Panc1 (cell line): ENCODE measurements at regions not wholly inside any gene's neighbourhood (a gene's known extent, or its start where the extent isn't known, plus 50 kb on each side); places are given as distances from the start of the nearest gene placed in this dataset.

Experiments
- ATAC-seq: fragments of 200-7000 bp; cut with Tn5 transposase; 2 replicates; pipeline ENCODE4 v1.9.1; 2020; ENCODE audit warnings: mild to moderate bottlenecking, moderate library complexity
- BruUV-seq: library from RNA; stranded (reverse); fragments of 400-500 nt; replicated peaks from 2 replicates; lab custom pipeline; 2021; lab: Mats Ljungman, UMichigan
- CTCF ChIA-PET: fragments of 300-600 bp; sonication (Branson Sonifier 250); formaldehyde crosslinking; loops from one replicate; lab custom pipeline; 2022; ENCODE audit warnings: antibody characterized with exemption; lab: Charles Lee
- POLR2A ChIA-PET: fragments of 300-600 bp; sonication (Branson Sonifier 250); formaldehyde crosslinking; loops from one replicate; lab custom pipeline; 2022; ENCODE audit warnings: antibody characterized with exemption; lab: Charles Lee
- DNase-seq: peaks from one replicate; pipeline ENCODE4 v3.0.0-alpha.2; 2010; ENCODE audit warnings: low read depth, low spot score
- H3K27ac ChIP-seq: 2 replicates; pipeline ENCODE4 v1.5.1; 2011; ENCODE audit warnings: mild to moderate bottlenecking, low read length, inconsistent platforms
- H3K27me3 ChIP-seq: fragments of 200-500 bp; sonication (Bioruptor generic); 2 replicates; pipeline ENCODE4 v1.6.0; 2014; ENCODE audit warnings: low read length, inconsistent platforms; ENCODE audit not compliant: control insufficient read depth, insufficient read depth
- H3K36me3 ChIP-seq: fragments of 200-500 bp; sonication (Bioruptor generic); 2 replicates; pipeline ENCODE4 v1.5.1; 2014; ENCODE audit warnings: inconsistent platforms, mild to moderate bottlenecking, low read length, moderate library complexity; ENCODE audit not compliant: control insufficient read depth, insufficient read depth
- H3K4me1 ChIP-seq: 2 replicates; pipeline ENCODE4 v1.5.1; 2011; ENCODE audit warnings: inconsistent platforms, mild to moderate bottlenecking, low read length, moderate library complexity; ENCODE audit not compliant: control insufficient read depth, insufficient read depth
- H3K4me3 ChIP-seq, 2 experiments: 2 replicates each; pipeline ENCODE4 v1.5.1; 2011 to 2012; ENCODE audit warnings: low read depth in 2 of 2, low read length in 2 of 2, mild to moderate bottlenecking in 2 of 2, inconsistent platforms in 1 of 2, moderate library complexity in 1 of 2
- H3K9me3 ChIP-seq: fragments of 200-500 bp; sonication (Bioruptor generic); 2 replicates; pipeline ENCODE4 v1.5.1; 2014; ENCODE audit warnings: low read depth, mild to moderate bottlenecking, inconsistent platforms, low read length, moderate library complexity; ENCODE audit not compliant: control insufficient read depth, insufficient read depth
- POLR2AphosphoS5 ChIP-seq: IDR thresholded peaks from 2 replicates; pipeline ENCODE4 v1.6.1; 2012; ENCODE audit warnings: mild to moderate bottlenecking, low read depth, low read length, moderate library complexity
- SIN3A ChIP-seq: IDR thresholded peaks from 2 replicates; pipeline ENCODE4 v1.6.1; 2012; ENCODE audit warnings: low read depth, mild to moderate bottlenecking, low read length, moderate library complexity, borderline replicate concordance; ENCODE audit not compliant: insufficient read depth
- TCF7L2 ChIP-seq: IDR thresholded peaks from 2 replicates; pipeline ENCODE4 v1.6.1; 2011; ENCODE audit warnings: mild to moderate bottlenecking, low read depth, low read length, inconsistent platforms
- in situ Hi-C: cut with HindIII; loops from 2 replicates; pipeline ENCODE4 v1.10.0; 2016; ENCODE audit warnings: low sequenced_read_pairs, low pct_unique_long_range_greater_than_20kb
- intact Hi-C: fragments of 100-400 bp; cut with micrococcal nuclease; formaldehyde crosslinking; loops from one replicate; pipeline ENCODE4 v1.10.0; 2022; ENCODE audit not compliant: unreplicated experiment
- TF ChIP-seq, protein P1 (sequence below): fragments of 450-650 bp; IDR thresholded peaks from 2 replicates; pipeline ENCODE4 v1.5.1; 2017; ENCODE audit warnings: mild to moderate bottlenecking
- TF ChIP-seq, protein P2 (sequence below), 2 experiments: IDR thresholded peaks; 2 replicates each; pipeline ENCODE4 v1.6.1; 2011 to 2012; ENCODE audit warnings: low read depth in 2 of 2, control low read depth in 1 of 2, low read length in 1 of 2, mild to moderate bottlenecking in 1 of 2, moderate library complexity in 1 of 2; ENCODE audit not compliant: insufficient read depth in 1 of 2

DNA sequence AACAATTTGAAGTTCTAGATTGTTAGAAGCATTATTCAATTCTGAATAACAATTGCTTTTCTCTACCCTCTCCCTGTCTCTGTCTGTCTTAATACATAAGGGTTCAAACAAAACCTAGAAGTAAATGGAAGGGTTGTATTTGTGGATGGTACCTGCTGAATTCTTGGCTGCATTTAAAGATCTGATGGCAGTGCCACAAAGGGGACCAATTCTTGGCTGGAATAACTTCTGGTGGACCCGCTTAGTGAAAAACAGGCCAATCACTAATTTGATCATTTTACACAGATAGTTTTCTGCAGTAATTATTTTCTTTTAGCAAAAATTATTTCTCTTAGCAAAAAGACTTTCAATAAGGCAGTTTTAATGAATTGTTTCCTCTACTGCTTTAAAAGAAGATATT lies 353.5 kb downstream of the MYCN start:
- no peaks in the 10 kb centered on the region for H3K4me1 ChIP-seq
- H3K27me3 ChIP-seq: no peaks in the 10 kb centered on the region; the same call in 1 of the 2 replicates
- no peak for ATAC-seq
- no TSS peak for BruUV-seq
- intact Hi-C loops (no loop called here), in situ Hi-C loops (no loop called here)
- H3K36me3 ChIP-seq: no peaks in the 10 kb centered on the region
- no peak for TF ChIP-seq POLR2AphosphoS5
- TF ChIP-seq TCF7L2: no peak
- TF ChIP-seq, protein P1, sequence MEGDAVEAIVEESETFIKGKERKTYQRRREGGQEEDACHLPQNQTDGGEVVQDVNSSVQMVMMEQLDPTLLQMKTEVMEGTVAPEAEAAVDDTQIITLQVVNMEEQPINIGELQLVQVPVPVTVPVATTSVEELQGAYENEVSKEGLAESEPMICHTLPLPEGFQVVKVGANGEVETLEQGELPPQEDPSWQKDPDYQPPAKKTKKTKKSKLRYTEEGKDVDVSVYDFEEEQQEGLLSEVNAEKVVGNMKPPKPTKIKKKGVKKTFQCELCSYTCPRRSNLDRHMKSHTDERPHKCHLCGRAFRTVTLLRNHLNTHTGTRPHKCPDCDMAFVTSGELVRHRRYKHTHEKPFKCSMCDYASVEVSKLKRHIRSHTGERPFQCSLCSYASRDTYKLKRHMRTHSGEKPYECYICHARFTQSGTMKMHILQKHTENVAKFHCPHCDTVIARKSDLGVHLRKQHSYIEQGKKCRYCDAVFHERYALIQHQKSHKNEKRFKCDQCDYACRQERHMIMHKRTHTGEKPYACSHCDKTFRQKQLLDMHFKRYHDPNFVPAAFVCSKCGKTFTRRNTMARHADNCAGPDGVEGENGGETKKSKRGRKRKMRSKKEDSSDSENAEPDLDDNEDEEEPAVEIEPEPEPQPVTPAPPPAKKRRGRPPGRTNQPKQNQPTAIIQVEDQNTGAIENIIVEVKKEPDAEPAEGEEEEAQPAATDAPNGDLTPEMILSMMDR: no peak
- TF ChIP-seq SIN3A: no peak
- TF ChIP-seq, protein P2, sequence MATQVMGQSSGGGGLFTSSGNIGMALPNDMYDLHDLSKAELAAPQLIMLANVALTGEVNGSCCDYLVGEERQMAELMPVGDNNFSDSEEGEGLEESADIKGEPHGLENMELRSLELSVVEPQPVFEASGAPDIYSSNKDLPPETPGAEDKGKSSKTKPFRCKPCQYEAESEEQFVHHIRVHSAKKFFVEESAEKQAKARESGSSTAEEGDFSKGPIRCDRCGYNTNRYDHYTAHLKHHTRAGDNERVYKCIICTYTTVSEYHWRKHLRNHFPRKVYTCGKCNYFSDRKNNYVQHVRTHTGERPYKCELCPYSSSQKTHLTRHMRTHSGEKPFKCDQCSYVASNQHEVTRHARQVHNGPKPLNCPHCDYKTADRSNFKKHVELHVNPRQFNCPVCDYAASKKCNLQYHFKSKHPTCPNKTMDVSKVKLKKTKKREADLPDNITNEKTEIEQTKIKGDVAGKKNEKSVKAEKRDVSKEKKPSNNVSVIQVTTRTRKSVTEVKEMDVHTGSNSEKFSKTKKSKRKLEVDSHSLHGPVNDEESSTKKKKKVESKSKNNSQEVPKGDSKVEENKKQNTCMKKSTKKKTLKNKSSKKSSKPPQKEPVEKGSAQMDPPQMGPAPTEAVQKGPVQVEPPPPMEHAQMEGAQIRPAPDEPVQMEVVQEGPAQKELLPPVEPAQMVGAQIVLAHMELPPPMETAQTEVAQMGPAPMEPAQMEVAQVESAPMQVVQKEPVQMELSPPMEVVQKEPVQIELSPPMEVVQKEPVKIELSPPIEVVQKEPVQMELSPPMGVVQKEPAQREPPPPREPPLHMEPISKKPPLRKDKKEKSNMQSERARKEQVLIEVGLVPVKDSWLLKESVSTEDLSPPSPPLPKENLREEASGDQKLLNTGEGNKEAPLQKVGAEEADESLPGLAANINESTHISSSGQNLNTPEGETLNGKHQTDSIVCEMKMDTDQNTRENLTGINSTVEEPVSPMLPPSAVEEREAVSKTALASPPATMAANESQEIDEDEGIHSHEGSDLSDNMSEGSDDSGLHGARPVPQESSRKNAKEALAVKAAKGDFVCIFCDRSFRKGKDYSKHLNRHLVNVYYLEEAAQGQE (IDR thresholded peaks at IDR 0.05; ENCODE audit: insufficient read depth in 1 of 2, low read depth in 2 of 2, low read length in 1 of 2): no peak
- H3K4me3 ChIP-seq: no peak overlapping the region
- DNase-seq: no peak
- no peak overlapping the region for H3K27ac ChIP-seq
- CTCF ChIA-PET: interaction anchor here (0.7 kb wide), 1 partner anchor 123 kb away, joined by 3 read pairs; no protein-coding TSS in a partner anchor
- POLR2A ChIA-PET: no interaction called here
- H3K9me3 ChIP-seq: no peaks in the 10 kb centered on the region

DNA sequence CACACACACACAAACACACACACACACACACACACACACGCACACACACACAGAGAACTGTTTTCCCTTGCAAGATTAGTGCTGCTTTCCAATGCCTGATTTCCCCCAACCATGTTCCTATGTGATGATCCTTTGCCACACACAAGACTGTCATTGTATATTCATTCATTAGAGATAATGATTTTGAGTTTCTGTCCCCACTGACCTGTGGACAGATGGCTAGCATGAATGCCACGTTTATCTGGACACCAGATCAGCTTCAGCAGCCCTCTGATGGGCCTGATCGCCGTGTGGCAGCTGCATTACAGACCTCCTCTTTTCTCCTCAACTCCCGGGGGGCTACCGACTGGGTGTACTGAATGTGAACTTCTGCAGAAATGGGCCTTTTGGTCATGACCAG lies 353.0 kb downstream of the MYCN start:
- ChIA-PET CTCF (no interaction called here), POLR2A (no interaction called here)
- intact Hi-C loops (no loop called here), in situ Hi-C loops (no loop called here)
- no TSS peak for BruUV-seq
- ATAC-seq (no peak), DNase-seq (no peak)
- no peaks in the 10 kb centered on the region for H3K36me3 ChIP-seq
- H3K4me3 ChIP-seq: no peak overlapping the region
- no peaks in the 10 kb centered on the region for H3K9me3 ChIP-seq
- no peak overlapping the region for H3K27ac ChIP-seq
- no peaks in the 10 kb centered on the region; the same call in 1 of the 2 replicates for H3K27me3 ChIP-seq
- no peaks in the 10 kb centered on the region for H3K4me1 ChIP-seq
- TF ChIP-seq, protein P2 (IDR thresholded peaks at IDR 0.05; ENCODE audit: insufficient read depth in 1 of 2, low read depth in 2 of 2, low read length in 1 of 2): no peak
- TF ChIP-seq, protein P1: no peak
- no peak for TF ChIP-seq POLR2AphosphoS5
- no peak for TF ChIP-seq SIN3A
- no peak for TF ChIP-seq TCF7L2
